Memory B cell (primary cell): ENCODE measurements at regions not wholly inside any gene's neighbourhood (a gene's known extent, or its start where the extent isn't known, plus 50 kb on each side); places are given as distances from the start of the nearest gene placed in this dataset.

Experiments
- ATAC-seq: fragments of 150-1000 bp; cut with Tn5 transposase; 2 replicates; pipeline ENCODE4 v1.10.0; 2021; ENCODE audit warnings: low read depth, mild to moderate bottlenecking, moderate library complexity
- DNase-seq, 2 donors: peaks; one replicate each; pipeline ENCODE4 v3.0.0; 2022; ENCODE audit warnings: low spot score in 2 of 2
- H3K27ac Mint-ChIP-seq: one replicate; pipeline ENCODE4 v1.8.0; 2022; ENCODE audit warnings: mild to moderate bottlenecking, moderate library complexity, mixed read lengths
- H3K27me3 Mint-ChIP-seq: one replicate; pipeline ENCODE4 v1.8.0; 2022; ENCODE audit warnings: mixed read lengths
- H3K36me3 Mint-ChIP-seq: one replicate; pipeline ENCODE4 v1.8.0; 2022; ENCODE audit warnings: mild to moderate bottlenecking, mixed read lengths
- H3K4me1 Mint-ChIP-seq: one replicate; pipeline ENCODE4 v1.8.0; 2022; ENCODE audit warnings: mixed read lengths
- H3K4me3 Mint-ChIP-seq: one replicate; pipeline ENCODE4 v1.8.0; 2022; ENCODE audit warnings: mild to moderate bottlenecking, moderate library complexity, mixed read lengths
- H3K9me3 Mint-ChIP-seq: one replicate; pipeline ENCODE4 v1.8.0; 2022; ENCODE audit warnings: mixed read lengths

GRCh38 chr4:13112030-13112429 lies 372.1 kb downstream of the RAB28 start:
- H3K36me3 Mint-ChIP-seq: peaks cover 8% of the 10 kb centered on the region
- H3K9me3 Mint-ChIP-seq: peaks cover 16% of the 10 kb centered on the region
- H3K27ac Mint-ChIP-seq: no peak overlapping the region
- no peaks in the 10 kb centered on the region for H3K4me1 Mint-ChIP-seq
- H3K4me3 Mint-ChIP-seq: no peak overlapping the region
- H3K27me3 Mint-ChIP-seq: no peaks in the 10 kb centered on the region
- ATAC-seq (no peak), DNase-seq (no peak)

GRCh38 chr4:13109536-13109935 lies 374.6 kb downstream of the RAB28 start:
- ATAC-seq: no peak
- H3K27me3 Mint-ChIP-seq: no peaks in the 10 kb centered on the region
- H3K27ac Mint-ChIP-seq: no peak overlapping the region
- no peaks in the 10 kb centered on the region for H3K4me1 Mint-ChIP-seq
- peaks cover 15% of the 10 kb centered on the region for H3K9me3 Mint-ChIP-seq
- no peak overlapping the region for H3K4me3 Mint-ChIP-seq
- H3K36me3 Mint-ChIP-seq: peaks cover 8% of the 10 kb centered on the region
- DNase-seq: no peak

- Mint-ChIP-seq H3K4me3 (no peak overlapping the region), H3K36me3 (peaks cover 8% of the 10 kb centered on the region), H3K27me3 (no peaks in the 10 kb centered on the region), H3K4me1 (no peaks in the 10 kb centered on the region), H3K27ac (no peak overlapping the region), H3K9me3 (peaks cover 15% of the 10 kb centered on the region)
- ATAC-seq (no peak), DNase-seq (no peak)
Observed at GRCh38 chr4:13108096-13108495, 376.0 kb downstream of the RAB28 start.

- H3K9me3 Mint-ChIP-seq: peaks cover 8% of the 10 kb centered on the region
- DNase-seq (no peak), ATAC-seq (no peak)
- no peak overlapping the region for H3K4me3 Mint-ChIP-seq
- H3K36me3 Mint-ChIP-seq: peaks cover 5% of the 10 kb centered on the region
- no peak overlapping the region for H3K27ac Mint-ChIP-seq
- H3K4me1 Mint-ChIP-seq: no peaks in the 10 kb centered on the region
- no peaks in the 10 kb centered on the region for H3K27me3 Mint-ChIP-seq
Observed at GRCh38 chr4:13103382-13104015, 380.6 kb downstream of the RAB28 start.

- H3K9me3 Mint-ChIP-seq: no peaks in the 10 kb centered on the region
- no peaks in the 10 kb centered on the region for H3K27me3 Mint-ChIP-seq
- no peak overlapping the region for H3K4me3 Mint-ChIP-seq
- no peaks in the 10 kb centered on the region for H3K36me3 Mint-ChIP-seq
- no peak for ATAC-seq
- no peaks in the 10 kb centered on the region for H3K4me1 Mint-ChIP-seq
- DNase-seq: no peak
- H3K27ac Mint-ChIP-seq: no peak overlapping the region
Observed at GRCh38 chr4:13102092-13102742, 381.9 kb downstream of the RAB28 start.

- no peak for ATAC-seq
- H3K27me3 Mint-ChIP-seq: no peaks in the 10 kb centered on the region
- no peak overlapping the region for H3K4me3 Mint-ChIP-seq
- no peak for DNase-seq
- no peaks in the 10 kb centered on the region for H3K4me1 Mint-ChIP-seq
- H3K36me3 Mint-ChIP-seq: no peaks in the 10 kb centered on the region
- H3K27ac Mint-ChIP-seq: no peak overlapping the region
- peaks cover 4% of the 10 kb centered on the region for H3K9me3 Mint-ChIP-seq
Observed at GRCh38 chr4:13097971-13098370, 386.2 kb downstream of the RAB28 start.

- H3K9me3 Mint-ChIP-seq: peaks cover 4% of the 10 kb centered on the region
- no peak for ATAC-seq
- no peak for DNase-seq
- no peaks in the 10 kb centered on the region for H3K4me1 Mint-ChIP-seq
- H3K27ac Mint-ChIP-seq: no peak overlapping the region
- no peaks in the 10 kb centered on the region for H3K36me3 Mint-ChIP-seq
- no peak overlapping the region for H3K4me3 Mint-ChIP-seq
- no peaks in the 10 kb centered on the region for H3K27me3 Mint-ChIP-seq
Observed at GRCh38 chr4:13095722-13096121, 388.4 kb downstream of the RAB28 start.

- Mint-ChIP-seq H3K4me3 (no peak overlapping the region), H3K4me1 (no peaks in the 10 kb centered on the region), H3K27me3 (peaks cover 2% of the 10 kb centered on the region), H3K27ac (no peak overlapping the region), H3K9me3 (peaks cover 4% of the 10 kb centered on the region), H3K36me3 (no peaks in the 10 kb centered on the region)
- ATAC-seq: no peak
- DNase-seq: no peak
Observed at GRCh38 chr4:13093170-13093569, 391.0 kb downstream of the RAB28 start.

GRCh38 chr4:13092702-13093101 lies 391.4 kb downstream of the RAB28 start:
- H3K4me3 Mint-ChIP-seq: no peak overlapping the region
- no peaks in the 10 kb centered on the region for H3K36me3 Mint-ChIP-seq
- peaks cover 4% of the 10 kb centered on the region for H3K9me3 Mint-ChIP-seq
- peaks cover 2% of the 10 kb centered on the region for H3K27me3 Mint-ChIP-seq
- DNase-seq: no peak
- H3K4me1 Mint-ChIP-seq: no peaks in the 10 kb centered on the region
- no peak for ATAC-seq
- no peak overlapping the region for H3K27ac Mint-ChIP-seq

- Mint-ChIP-seq H3K9me3 (peaks cover under 1% of the 10 kb centered on the region), H3K27ac (no peak overlapping the region), H3K36me3 (no peaks in the 10 kb centered on the region), H3K4me1 (no peaks in the 10 kb centered on the region), H3K27me3 (peaks cover 2% of the 10 kb centered on the region), H3K4me3 (no peak overlapping the region)
- DNase-seq (no peak), ATAC-seq (no peak)
Observed at GRCh38 chr4:13089659-13089998, 394.5 kb downstream of the RAB28 start.

- DNase-seq: no peak
- no peaks in the 10 kb centered on the region for H3K36me3 Mint-ChIP-seq
- no peaks in the 10 kb centered on the region for H3K4me1 Mint-ChIP-seq
- peaks cover 5% of the 10 kb centered on the region for H3K9me3 Mint-ChIP-seq
- H3K4me3 Mint-ChIP-seq: no peak overlapping the region
- H3K27ac Mint-ChIP-seq: no peak overlapping the region
- peaks cover 2% of the 10 kb centered on the region for H3K27me3 Mint-ChIP-seq
- ATAC-seq: no peak
Observed at GRCh38 chr4:13088726-13089658, 395.1 kb downstream of the RAB28 start.

GRCh38 chr4:13087041-13087440 lies 397.1 kb downstream of the RAB28 start:
- ATAC-seq: no peak
- Mint-ChIP-seq H3K36me3 (no peaks in the 10 kb centered on the region), H3K27ac (no peak overlapping the region), H3K9me3 (peaks cover 10% of the 10 kb centered on the region), H3K4me3 (no peak overlapping the region), H3K27me3 (peaks cover 2% of the 10 kb centered on the region), H3K4me1 (no peaks in the 10 kb centered on the region)
- DNase-seq: no peak

GRCh38 chr4:13084210-13084609 lies 399.9 kb downstream of the RAB28 start:
- peaks cover 17% of the 10 kb centered on the region for H3K9me3 Mint-ChIP-seq
- H3K27me3 Mint-ChIP-seq: peaks cover 2% of the 10 kb centered on the region
- DNase-seq: no peak
- H3K27ac Mint-ChIP-seq: no peak overlapping the region
- H3K4me1 Mint-ChIP-seq: no peaks in the 10 kb centered on the region
- no peak for ATAC-seq
- no peak overlapping the region for H3K4me3 Mint-ChIP-seq
- peaks cover 8% of the 10 kb centered on the region for H3K36me3 Mint-ChIP-seq

GRCh38 chr4:13081830-13082229 lies 402.3 kb downstream of the RAB28 start:
- H3K4me1 Mint-ChIP-seq: no peaks in the 10 kb centered on the region
- no peak overlapping the region for H3K4me3 Mint-ChIP-seq
- H3K9me3 Mint-ChIP-seq: peaks cover 17% of the 10 kb centered on the region
- DNase-seq: no peak
- H3K36me3 Mint-ChIP-seq: peaks cover 8% of the 10 kb centered on the region
- ATAC-seq: no peak
- no peak overlapping the region for H3K27ac Mint-ChIP-seq
- no peaks in the 10 kb centered on the region for H3K27me3 Mint-ChIP-seq
